Gastroesophageal sphincter (tissue), 4 donors: ENCODE measurements at regions not wholly inside any gene's neighbourhood (a gene's known extent, or its start where the extent isn't known, plus 50 kb on each side); places are given as distances from the start of the nearest gene placed in this dataset.

Source experiments
- ATAC-seq: fragments of 150-250 bp; one replicate; pipeline ENCODE4 v1.9.1; 2016; ENCODE audit warnings: mild to moderate bottlenecking, moderate library complexity
- H3K27ac ChIP-seq, 4 donors: fragments of 200-600 bp; sonication (generic) in 3 of 4; 1 replicate in 3 of 4; 2 replicates in 1 of 4; pipeline ENCODE4 v1.5.1; 2016 to 2019
- H3K27me3 ChIP-seq: fragments of 200-600 bp; sonication (generic); one replicate; pipeline ENCODE4 v1.5.1; 2019
- H3K36me3 ChIP-seq, 2 donors: fragments of 200-600 bp; sonication (generic); one replicate each; pipeline ENCODE4 v1.5.1; 2019; ENCODE audit warnings: control low read depth in 1 of 2
- H3K4me1 ChIP-seq, 3 donors: fragments of 200-600 bp; sonication (generic); 1 replicate in 2 of 3; 2 replicates in 1 of 3; pipeline ENCODE4 v1.5.1; 2016 to 2019; ENCODE audit warnings: control low read depth in 2 of 3
- H3K4me3 ChIP-seq, 2 donors: fragments of 200-600 bp; sonication (generic); one replicate each; pipeline ENCODE4 v1.5.1; 2019; ENCODE audit warnings: mild to moderate bottlenecking in 1 of 2, moderate library complexity in 1 of 2
- H3K9me3 ChIP-seq, 3 donors: fragments of 200-600 bp; sonication (generic); one replicate each; pipeline ENCODE4 v1.5.1; 2017 to 2019; ENCODE audit warnings: control low read depth in 2 of 3
- CTCF ChIP-seq, 4 experiments: fragments of 200-600 bp in 2 of 4; fragments of 450-650 bp in 2 of 4; sonication (generic) in 1 of 4; IDR thresholded peaks; one replicate each; pipeline ENCODE4 v1.5.1; 2017 to 2019; ENCODE audit warnings: antibody characterized with exemption in 4 of 4, mild to moderate bottlenecking in 2 of 4, moderate library complexity in 2 of 4
- EP300 ChIP-seq: sonication (generic); formaldehyde crosslinking; IDR thresholded peaks from one replicate; pipeline ENCODE4 v1.6.1; 2017; ENCODE audit warnings: antibody characterized with exemption, mild to moderate bottlenecking
- POLR2A ChIP-seq, 2 donors: fragments of 450-650 bp; IDR thresholded peaks; one replicate each; pipeline ENCODE4 v1.6.1; 2017; ENCODE audit warnings: antibody characterized with exemption in 2 of 2, mild to moderate bottlenecking in 2 of 2, moderate library complexity in 1 of 2
- POLR2AphosphoS5 ChIP-seq: sonication (generic); formaldehyde crosslinking; IDR thresholded peaks from one replicate; pipeline ENCODE4 v1.6.1; 2017; ENCODE audit warnings: antibody characterized with exemption
- WGBS, 2 donors: methylation state at CpG; one replicate each; pipeline ENCODE4 v1.1.5; 2018; ENCODE audit warnings: low coverage in 1 of 2; 5-methylcytosine and 5-hydroxymethylcytosine counted together

- Histone ChIP-seq H3K27me3 (peaks cover 15% of the 10 kb centered on the region), H3K4me3 (no peak overlapping the region), H3K27ac (no peak overlapping the region), H3K36me3 (no peaks in the 10 kb centered on the region), H3K9me3 (peaks cover 0 to 8% (median 0%) of the 10 kb centered on the region in 3 donors), H3K4me1 (no peaks in the 10 kb centered on the region)
- 64% methylated on average over 1 of the region's 1 CpG; no CpG with 5 or more reads in 1 of the 2 donors for WGBS, 2 donors
- ATAC-seq, result no peak
- TF ChIP-seq EP300, result no peak
- TF ChIP-seq POLR2AphosphoS5, result no peak
- no peak for TF ChIP-seq CTCF (IDR thresholded peaks at IDR 0.05)
- TF ChIP-seq POLR2A (IDR thresholded peaks at IDR 0.05), result no peak
Measured at GRCh38 chr10:28738200-28738599, 60.9 kb downstream of the BAMBI start.

GRCh38 chr10:28743576-28743975 is 66.3 kb downstream of the BAMBI start:
- peaks cover 10% of the 10 kb centered on the region for H3K27me3 ChIP-seq
- no peak for ATAC-seq
- H3K9me3 ChIP-seq, result peaks cover 0 to 9% (median 0%) of the 10 kb centered on the region in 3 donors
- 46 to 68% methylated on average over 3 to 6 of the region's 6 CpGs for WGBS, 2 donors
- no peaks in the 10 kb centered on the region for H3K36me3 ChIP-seq
- H3K4me1 ChIP-seq, result no peaks in the 10 kb centered on the region
- TF ChIP-seq POLR2AphosphoS5, result no peak
- TF ChIP-seq EP300, result no peak
- TF ChIP-seq POLR2A (IDR thresholded peaks at IDR 0.05), result no peak
- no peak for TF ChIP-seq CTCF (IDR thresholded peaks at IDR 0.05)
- H3K4me3 ChIP-seq, result no peak overlapping the region
- no peak overlapping the region for H3K27ac ChIP-seq

GRCh38 chr10:28744069-28744768 is 66.9 kb downstream of the BAMBI start:
- WGBS, 2 donors, result 72 to 77% methylated on average over 5 of the region's 5 CpGs
- TF ChIP-seq POLR2A (IDR thresholded peaks at IDR 0.05), result no peak
- no peak for TF ChIP-seq POLR2AphosphoS5
- TF ChIP-seq EP300, result no peak
- no peak for TF ChIP-seq CTCF (IDR thresholded peaks at IDR 0.05)

GRCh38 chr10:28754930-28755718 is 77.8 kb downstream of the BAMBI start:
- TF ChIP-seq EP300 (no peak), POLR2AphosphoS5 (no peak), POLR2A (IDR thresholded peaks at IDR 0.05) (no peak), CTCF (IDR thresholded peaks at IDR 0.05) (no peak)
- WGBS, 2 donors, result 66 to 79% methylated on average over 3 of the region's 3 CpGs
- peaks cover 0 to 15% (median 0%) of the 10 kb centered on the region in 3 donors for H3K9me3 ChIP-seq
- no peaks in the 10 kb centered on the region for H3K36me3 ChIP-seq
- H3K4me1 ChIP-seq, result no peaks in the 10 kb centered on the region
- no peaks in the 10 kb centered on the region for H3K27me3 ChIP-seq
- H3K4me3 ChIP-seq, result no peak overlapping the region
- ATAC-seq, result peak; percentile 46
- H3K27ac ChIP-seq, result no peak overlapping the region

More at GRCh38 chr10:28744069-28744768, 66.9 kb downstream of the BAMBI start:
- Histone ChIP-seq H3K36me3 (no peaks in the 10 kb centered on the region), H3K4me3 (no peak overlapping the region), H3K4me1 (no peaks in the 10 kb centered on the region), H3K9me3 (peaks cover 0 to 12% (median 0%) of the 10 kb centered on the region in 3 donors), H3K27ac (no peak overlapping the region), H3K27me3 (peaks cover 10% of the 10 kb centered on the region)
- no peak for ATAC-seq
